Effector CD8-positive, alpha-beta T cell (primary cell): ENCODE measurements at regions not wholly inside any gene's neighbourhood (a gene's known extent, or its start where the extent isn't known, plus 50 kb on each side); places are given as distances from the start of the nearest gene placed in this dataset.
"Not testable (repeated sequence)": the region's sequence is repeated elsewhere in the genome, so short reads cannot be mapped to it uniquely, and the experiment has no call there.

Experiments
- DNase-seq: peaks from one replicate; lab custom pipeline; 2025; lab: John Stamatoyannopoulos, UW

- DNase-seq = no peak
Observed at GRCh38 chr18:30705943-30706342, 336.6 kb downstream of the DSC3 start.

DNA sequence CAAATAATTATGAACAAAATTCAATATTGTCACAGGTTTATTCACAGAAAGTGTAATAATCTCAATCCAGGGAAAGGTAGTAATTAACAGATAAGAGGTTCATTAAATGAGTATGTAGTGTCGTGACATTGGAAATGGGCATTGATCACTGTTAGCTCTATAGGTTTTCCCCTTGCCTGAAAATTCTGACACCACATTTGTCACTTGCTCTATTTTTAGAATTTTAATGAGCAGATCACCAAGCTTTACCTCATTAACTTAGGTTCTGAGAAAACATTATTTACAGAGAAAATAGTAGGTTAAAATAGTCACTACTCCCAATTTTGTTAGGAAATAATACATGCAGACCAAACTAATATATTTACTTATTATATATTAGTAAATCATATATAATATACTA is 344.0 kb downstream of the DSC3 start:
- no peak for DNase-seq

DNA sequence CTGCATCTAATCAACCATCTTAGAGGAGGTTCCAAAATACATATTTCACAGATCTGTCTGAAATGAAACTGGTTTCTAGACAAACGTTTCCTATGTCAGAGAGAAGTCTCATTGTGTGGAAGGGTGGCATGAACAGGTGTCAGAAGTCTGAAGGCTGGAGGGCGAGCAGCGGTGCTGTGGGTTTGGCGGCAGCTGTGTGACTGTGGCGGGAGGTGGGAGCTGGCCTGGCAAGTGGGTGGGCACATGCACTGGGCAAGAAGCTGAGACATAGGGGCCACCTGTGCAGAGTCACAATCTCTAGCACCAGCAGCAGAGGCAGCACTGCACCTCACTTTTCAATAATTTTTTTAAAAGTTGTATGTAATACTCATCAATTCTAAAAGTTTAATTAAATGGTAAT is 346.3 kb downstream of the DSC3 start:
- no peak for DNase-seq

DNA sequence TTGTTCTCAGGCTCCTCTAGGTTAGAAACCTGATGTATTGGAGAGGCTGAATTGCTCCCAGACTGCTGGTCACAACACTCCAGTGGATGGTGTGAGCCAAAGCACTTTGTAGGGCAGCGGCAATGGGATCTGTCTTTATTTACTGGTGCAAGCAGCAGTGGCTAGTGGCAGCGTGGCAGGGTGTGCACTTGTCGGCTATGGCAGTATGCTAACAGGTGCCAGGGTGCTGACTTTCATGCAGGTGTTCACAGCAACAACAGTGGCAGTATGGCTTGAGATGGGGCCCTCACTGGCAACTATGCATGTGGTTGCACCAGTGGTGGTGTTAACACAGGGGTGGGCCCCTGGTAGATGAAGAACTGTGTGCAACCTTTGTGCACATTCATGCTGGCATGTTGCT is 347.8 kb downstream of the DSC3 start:
- DNase-seq = no peak

GRCh38 chr18:30689216-30689615 is 353.3 kb downstream of the DSC3 start:
- DNase-seq = no peak

- no peak for DNase-seq
Observed at GRCh38 chr18:30687501-30687900, 355.0 kb downstream of the DSC3 start.

GRCh38 chr18:30684825-30685481 is 357.6 kb downstream of the DSC3 start:
- no peak for DNase-seq

GRCh38 chr18:30683836-30684235 is 358.7 kb downstream of the DSC3 start:
- no peak for DNase-seq

GRCh38 chr18:30682672-30683071 is 359.9 kb downstream of the DSC3 start:
- DNase-seq = no peak

DNA sequence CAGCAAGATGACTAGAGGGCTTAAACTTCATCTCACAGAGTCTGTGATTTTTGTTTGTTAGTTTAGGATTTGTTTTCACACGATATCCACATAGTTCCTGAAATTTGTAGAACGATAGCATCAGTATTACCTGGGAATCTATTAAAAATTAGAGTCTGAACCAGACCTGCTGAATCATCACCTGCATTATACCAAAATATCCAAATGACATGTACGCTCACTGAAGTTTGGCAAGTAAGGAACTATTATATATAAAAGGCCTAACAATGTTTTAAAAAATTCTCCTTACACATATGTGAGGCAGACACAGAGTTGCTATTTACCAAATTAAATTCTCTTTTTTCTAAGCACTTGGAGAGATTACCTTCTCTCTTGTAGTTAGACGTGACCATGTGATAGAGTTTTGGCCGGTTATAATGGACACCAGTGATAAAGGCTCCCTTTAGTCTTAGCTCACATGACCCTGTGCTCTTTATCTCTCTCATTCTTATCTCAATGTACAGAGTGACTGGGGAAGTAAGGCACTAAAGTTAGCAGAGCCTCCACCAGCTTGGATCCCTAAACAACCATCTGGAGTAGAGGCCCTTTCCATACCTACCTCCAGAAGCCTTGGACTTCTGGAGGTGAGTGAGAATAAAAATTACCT is 363.1 kb downstream of the DSC3 start:
- no peak for DNase-seq

GRCh38 chr18:30677813-30678212 is 364.7 kb downstream of the DSC3 start:
- not testable (repeated sequence) for DNase-seq

GRCh38 chr18:30676053-30676480 is 366.5 kb downstream of the DSC3 start:
- no peak for DNase-seq

DNA sequence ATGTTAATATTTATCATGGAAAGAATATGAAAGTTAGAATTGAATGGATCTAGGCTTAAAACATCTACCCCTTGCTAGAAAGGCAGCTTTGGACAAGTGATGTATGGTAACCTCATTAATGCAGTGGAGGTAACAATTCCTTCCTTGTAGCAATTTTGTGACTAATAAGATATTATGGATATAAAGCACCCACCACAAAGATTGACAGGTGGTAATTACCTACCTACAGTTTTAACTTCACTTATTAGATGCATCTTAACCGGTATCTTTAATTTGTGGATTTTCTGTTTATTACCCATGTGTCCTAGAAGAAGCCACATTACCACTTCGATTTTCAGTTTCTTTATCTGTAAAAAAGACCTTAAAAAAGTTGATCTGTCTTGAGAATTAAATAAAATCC is 367.0 kb downstream of the DSC3 start:
- no peak for DNase-seq

- DNase-seq = no peak
Observed at GRCh38 chr18:30675072-30675471, 367.5 kb downstream of the DSC3 start.

DNA sequence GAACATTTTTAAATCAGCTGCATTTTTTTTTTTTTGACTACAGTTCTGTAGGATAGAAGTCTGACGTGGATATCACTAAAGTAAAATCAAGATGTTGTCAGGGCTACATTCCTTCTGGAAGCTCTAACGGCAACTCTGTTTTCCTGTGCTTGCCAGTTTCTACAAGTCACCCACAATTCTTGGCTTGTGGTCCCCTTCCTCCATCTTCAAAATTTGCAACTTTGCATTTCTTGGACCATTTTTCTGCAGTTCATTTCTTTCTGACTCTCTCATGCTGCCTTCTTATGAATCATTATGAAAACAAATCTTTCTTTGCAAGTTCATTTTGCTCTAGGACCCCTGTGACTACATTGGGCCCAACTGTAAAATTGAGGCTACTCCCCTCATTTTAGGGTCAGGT is 367.9 kb downstream of the DSC3 start:
- DNase-seq = no peak

DNA sequence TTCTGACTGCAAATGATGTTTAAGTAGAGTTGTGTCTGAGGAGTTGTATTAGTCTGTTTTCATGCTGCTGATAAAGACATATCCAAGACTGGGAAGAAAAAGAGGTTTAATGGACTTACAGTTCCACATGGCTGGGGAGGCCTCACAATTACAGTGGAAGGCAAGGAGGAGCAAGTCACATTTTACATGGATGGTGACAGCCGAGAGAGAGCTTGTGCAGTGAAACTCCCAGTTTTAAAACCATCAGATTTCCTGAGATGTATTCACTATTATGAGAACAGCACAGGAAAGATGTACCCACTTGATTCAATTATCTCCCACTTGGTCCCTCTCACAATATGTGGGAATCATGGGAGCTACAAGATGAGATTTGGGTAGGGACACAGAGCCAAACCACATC is 370.1 kb downstream of the DSC3 start:
- not testable (repeated sequence) for DNase-seq

DNA sequence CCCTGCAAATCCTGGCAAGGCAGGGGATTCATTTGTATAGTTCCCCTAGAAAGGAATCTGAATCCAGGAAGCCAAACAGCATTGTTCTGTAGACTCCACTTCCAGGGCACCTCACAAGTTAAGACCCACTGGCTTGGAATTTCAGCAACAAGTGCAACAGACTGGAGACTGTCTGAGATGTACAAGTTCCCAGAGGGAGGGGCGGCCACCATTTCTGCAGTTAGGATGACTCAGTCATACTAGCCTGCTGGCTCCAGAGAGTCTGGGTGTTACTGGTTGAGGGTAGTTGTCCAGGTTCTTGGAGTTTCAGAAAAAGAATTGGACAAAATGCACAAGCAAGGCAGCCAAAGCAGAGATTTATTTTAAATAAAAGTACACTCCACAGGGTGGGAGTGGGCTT is 384.2 kb downstream of the DSC3 start:
- DNase-seq = no peak

GRCh38 chr18:30652387-30652786 is 390.2 kb downstream of the DSC3 start:
- DNase-seq = no peak

DNA sequence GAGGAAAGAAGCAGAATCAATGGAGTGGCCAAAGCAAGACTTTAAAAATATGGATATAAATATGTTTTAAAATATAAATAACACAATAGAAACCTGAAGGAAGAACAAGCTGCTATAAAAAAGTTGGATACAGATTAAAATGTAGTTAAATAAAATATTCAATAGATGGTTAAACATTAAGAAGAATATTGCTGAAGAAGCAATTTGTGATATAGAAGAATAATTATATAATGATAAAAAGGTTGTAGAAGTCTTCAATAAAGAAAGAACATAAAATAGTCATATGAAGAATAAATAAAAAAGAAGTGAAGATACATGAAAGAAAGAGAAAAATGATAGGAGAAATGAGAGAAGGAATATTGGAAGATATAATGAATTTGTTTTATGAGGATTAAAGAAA is 392.0 kb downstream of the DSC3 start:
- DNase-seq = no peak

- no peak for DNase-seq
Observed at GRCh38 chr18:30644158-30644557, 398.4 kb downstream of the DSC3 start.

- DNase-seq = no peak
Observed at GRCh38 chr18:30639361-30639760, 403.2 kb downstream of the DSC3 start.

DNA sequence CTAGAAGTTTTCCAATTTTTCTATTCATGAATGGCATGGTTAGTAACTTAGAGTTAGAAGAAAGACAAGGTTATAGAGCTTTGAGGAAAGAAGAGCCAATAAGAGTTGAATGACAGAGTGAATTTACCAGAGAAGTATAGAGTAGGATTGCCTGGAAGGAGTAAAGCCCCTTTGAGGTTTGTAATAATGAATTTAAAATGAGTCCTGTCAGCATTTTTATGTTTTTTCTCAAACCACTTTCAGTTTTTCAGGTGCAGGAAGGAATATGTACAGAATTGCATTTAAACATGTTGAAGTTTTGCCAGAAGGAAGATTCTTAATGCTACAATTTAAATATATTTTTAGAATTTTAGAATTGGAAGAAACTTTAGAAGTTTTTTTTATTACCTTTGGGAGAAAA is 408.3 kb downstream of the DSC3 start:
- DNase-seq = no peak

DNA sequence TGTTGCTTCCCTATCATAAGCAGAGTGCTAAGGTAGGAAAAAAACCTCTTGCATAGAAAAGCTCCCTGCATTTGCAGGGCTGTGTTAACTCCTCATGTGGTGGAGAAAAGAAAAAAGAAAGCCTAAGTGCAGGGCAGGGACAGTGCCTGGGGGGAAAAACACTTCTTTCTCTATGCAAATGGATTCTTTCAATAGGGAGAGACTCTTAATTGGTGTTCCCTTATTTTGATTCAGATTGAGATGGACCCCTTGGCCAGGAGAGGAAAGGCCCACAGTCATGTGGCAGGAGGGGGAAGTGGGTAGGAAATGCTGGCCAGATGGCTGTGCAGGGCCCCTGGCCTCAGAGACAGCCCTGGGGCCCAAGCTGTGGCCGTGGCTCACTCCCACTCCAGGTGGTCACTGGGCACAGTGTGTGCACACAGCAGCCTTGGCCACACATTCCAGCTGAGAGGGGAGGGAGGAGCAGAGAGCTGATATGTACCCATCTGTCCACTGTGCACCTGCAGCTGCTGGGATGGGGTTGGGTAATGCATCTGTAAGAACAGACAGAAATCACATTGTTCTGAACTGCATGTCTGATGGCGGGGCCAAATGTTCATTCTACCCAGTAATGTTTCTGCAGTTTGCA is 410.4 kb downstream of the DSC3 start:
- DNase-seq = no peak
